ENCODE measurements at regions not wholly inside any gene's neighbourhood (a gene's known extent, or its start where the extent isn't known, plus 50 kb on each side); places are given as distances from the start of the nearest gene placed in this dataset.

GRCh38 chr22:48636746-48637145 lies 1190.9 kb downstream of the BRD1 start:
- no peak for TF ChIP-seq CTCF (IDR thresholded peaks at IDR 0.05)
- TF ChIP-seq ZFX (IDR thresholded peaks at IDR 0.05; ENCODE audit: borderline replicate concordance): no peak
